ENCODE measurements at regions not wholly inside any gene's neighbourhood (a gene's known extent, or its start where the extent isn't known, plus 50 kb on each side); places are given as distances from the start of the nearest gene placed in this dataset.

GRCh38 chr10:52645187-52645758 is 127.3 kb downstream of the MBL2 start:
- in situ Hi-C loops (cut with HindIII; ENCODE audit: low pct_unique_long_range_greater_than_20kb, low sequenced_read_pairs), result no loop called here
- DNase-seq (ENCODE audit: low read depth, low spot score), result no peak

- in situ Hi-C loops (cut with HindIII; ENCODE audit: low pct_unique_long_range_greater_than_20kb, low sequenced_read_pairs), result no loop called here
- no peak for DNase-seq (ENCODE audit: low read depth, low spot score)
Measured at GRCh38 chr10:52649511-52649910, 123.1 kb downstream of the MBL2 start.

GRCh38 chr10:52650873-52651272 is 121.7 kb downstream of the MBL2 start:
- in situ Hi-C loops (cut with HindIII; ENCODE audit: low pct_unique_long_range_greater_than_20kb, low sequenced_read_pairs), result no loop called here

GRCh38 chr10:52651293-52651692 is 121.3 kb downstream of the MBL2 start:
- DNase-seq (ENCODE audit: low read depth, low spot score), result no peak
- in situ Hi-C loops (cut with HindIII; ENCODE audit: low pct_unique_long_range_greater_than_20kb, low sequenced_read_pairs), result no loop called here

More at GRCh38 chr10:52650873-52651272, 121.7 kb downstream of the MBL2 start:
- DNase-seq (ENCODE audit: low read depth, low spot score), result no peak

GRCh38 chr10:52652431-52653262 is 119.9 kb downstream of the MBL2 start:
- in situ Hi-C loops (cut with HindIII; ENCODE audit: low pct_unique_long_range_greater_than_20kb, low sequenced_read_pairs), result no loop called here
- DNase-seq (ENCODE audit: low read depth, low spot score), result peak; percentile 50

GRCh38 chr10:52653263-52653909 is 119.2 kb downstream of the MBL2 start:
- in situ Hi-C loops (cut with HindIII; ENCODE audit: low pct_unique_long_range_greater_than_20kb, low sequenced_read_pairs), result no loop called here
- no peak for DNase-seq (ENCODE audit: low read depth, low spot score)

- in situ Hi-C loops (cut with HindIII; ENCODE audit: low pct_unique_long_range_greater_than_20kb, low sequenced_read_pairs), result no loop called here
- DNase-seq (ENCODE audit: low read depth, low spot score), result no peak
Measured at GRCh38 chr10:52654201-52654600, 118.4 kb downstream of the MBL2 start.

GRCh38 chr10:52658112-52658511 is 114.5 kb downstream of the MBL2 start:
- no peak for DNase-seq (ENCODE audit: low read depth, low spot score)
- in situ Hi-C loops (cut with HindIII; ENCODE audit: low pct_unique_long_range_greater_than_20kb, low sequenced_read_pairs), result no loop called here

GRCh38 chr10:52659085-52659484 is 113.5 kb downstream of the MBL2 start:
- in situ Hi-C loops (cut with HindIII; ENCODE audit: low pct_unique_long_range_greater_than_20kb, low sequenced_read_pairs), result no loop called here
- no peak for DNase-seq (ENCODE audit: low read depth, low spot score)

- no peak for DNase-seq (ENCODE audit: low read depth, low spot score)
- in situ Hi-C loops (cut with HindIII; ENCODE audit: low pct_unique_long_range_greater_than_20kb, low sequenced_read_pairs), result no loop called here
Measured at GRCh38 chr10:52662256-52662655, 110.3 kb downstream of the MBL2 start.

- in situ Hi-C loops (cut with HindIII; ENCODE audit: low pct_unique_long_range_greater_than_20kb, low sequenced_read_pairs), result no loop called here
Measured at GRCh38 chr10:52663161-52663560, 109.4 kb downstream of the MBL2 start.

GRCh38 chr10:52664629-52665028 is 108.0 kb downstream of the MBL2 start:
- in situ Hi-C loops (cut with HindIII; ENCODE audit: low pct_unique_long_range_greater_than_20kb, low sequenced_read_pairs), result no loop called here
- DNase-seq (ENCODE audit: low read depth, low spot score), result no peak

More at GRCh38 chr10:52663161-52663560, 109.4 kb downstream of the MBL2 start:
- DNase-seq (ENCODE audit: low read depth, low spot score), result no peak

- in situ Hi-C loops (cut with HindIII; ENCODE audit: low pct_unique_long_range_greater_than_20kb, low sequenced_read_pairs), result no loop called here
- no peak for DNase-seq (ENCODE audit: low read depth, low spot score)
Measured at GRCh38 chr10:52665821-52666220, 106.8 kb downstream of the MBL2 start.

- in situ Hi-C loops (cut with HindIII; ENCODE audit: low pct_unique_long_range_greater_than_20kb, low sequenced_read_pairs), result no loop called here
Measured at GRCh38 chr10:52666931-52667330, 105.7 kb downstream of the MBL2 start.

GRCh38 chr10:52668024-52668423 is 104.6 kb downstream of the MBL2 start:
- in situ Hi-C loops (cut with HindIII; ENCODE audit: low pct_unique_long_range_greater_than_20kb, low sequenced_read_pairs), result no loop called here
- no peak for DNase-seq (ENCODE audit: low read depth, low spot score)

More at GRCh38 chr10:52666931-52667330, 105.7 kb downstream of the MBL2 start:
- DNase-seq (ENCODE audit: low read depth, low spot score), result no peak

- DNase-seq (ENCODE audit: low read depth, low spot score), result no peak
- in situ Hi-C loops (cut with HindIII; ENCODE audit: low pct_unique_long_range_greater_than_20kb, low sequenced_read_pairs), result no loop called here
Measured at GRCh38 chr10:52672880-52673279, 99.7 kb downstream of the MBL2 start.

- DNase-seq (ENCODE audit: low read depth, low spot score), result no peak
- in situ Hi-C loops (cut with HindIII; ENCODE audit: low pct_unique_long_range_greater_than_20kb, low sequenced_read_pairs), result no loop called here
Measured at GRCh38 chr10:52673468-52673867, 99.1 kb downstream of the MBL2 start.

GRCh38 chr10:52674474-52674873 is 98.1 kb downstream of the MBL2 start:
- in situ Hi-C loops (cut with HindIII; ENCODE audit: low pct_unique_long_range_greater_than_20kb, low sequenced_read_pairs), result no loop called here

GRCh38 chr10:52677086-52677485 is 95.5 kb downstream of the MBL2 start:
- no peak for DNase-seq (ENCODE audit: low read depth, low spot score)
- in situ Hi-C loops (cut with HindIII; ENCODE audit: low pct_unique_long_range_greater_than_20kb, low sequenced_read_pairs), result no loop called here

More at GRCh38 chr10:52674474-52674873, 98.1 kb downstream of the MBL2 start:
- no peak for DNase-seq (ENCODE audit: low read depth, low spot score)

Measured in SK-MEL-5 (cell line).